ENCODE measurements at regions not wholly inside any gene's neighbourhood (a gene's known extent, or its start where the extent isn't known, plus 50 kb on each side); places are given as distances from the start of the nearest gene placed in this dataset.
"Not testable (repeated sequence)": the region's sequence is repeated elsewhere in the genome, so short reads cannot be mapped to it uniquely, and the experiment has no call there.

DNA sequence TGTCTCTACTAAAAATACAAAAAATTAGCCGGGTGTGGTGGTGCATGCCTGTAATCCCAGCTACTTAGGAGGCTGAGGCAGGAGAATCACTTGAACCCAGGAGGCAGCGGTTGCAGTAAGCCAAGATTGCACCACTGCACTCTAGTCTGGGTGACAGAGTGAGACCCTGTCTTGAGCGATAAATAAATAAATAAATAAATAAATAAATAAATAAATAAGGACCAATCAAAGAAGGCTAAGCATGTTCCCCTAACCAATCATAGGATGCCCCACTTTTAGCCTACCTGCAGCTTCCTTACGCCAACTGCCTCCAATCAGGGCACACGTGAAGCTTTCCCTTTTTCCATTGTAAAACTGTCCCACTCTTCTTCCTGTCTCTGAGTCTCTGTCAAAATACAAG lies 74.2 kb upstream of the ELAC2 start:
- DNase-seq (ENCODE audit: low spot score); H3K4me3 Mint-ChIP-seq (ENCODE audit: low read depth); H3K27ac Mint-ChIP-seq; H3K4me1 Mint-ChIP-seq (ENCODE audit: low read depth); intact Hi-C loops (cut with micrococcal nuclease); H3K9me3 Mint-ChIP-seq; H3K36me3 Mint-ChIP-seq (ENCODE audit: low read depth); H3K27me3 Mint-ChIP-seq (ENCODE audit: low read depth): not testable (repeated sequence)

DNA sequence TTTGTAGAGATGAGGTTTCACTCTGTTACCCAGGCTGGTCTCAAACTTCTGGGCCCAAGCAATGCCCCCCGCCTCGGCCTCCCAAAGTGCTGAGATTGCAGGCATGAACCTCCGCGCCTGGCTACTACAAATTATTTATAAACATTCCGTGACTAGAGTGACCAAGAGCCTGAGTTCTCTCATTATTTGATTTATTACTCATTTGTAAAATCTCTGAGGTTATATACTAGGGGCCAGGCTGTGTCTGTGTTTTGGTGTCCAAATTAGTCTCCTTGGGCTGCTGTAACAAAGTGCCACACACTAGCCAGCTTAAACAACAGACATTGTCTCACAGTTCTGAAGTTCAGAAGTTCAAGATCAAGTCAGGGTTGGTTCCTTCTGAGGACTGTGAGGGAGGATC lies 70.8 kb upstream of the ELAC2 start:
- no peaks in the 10 kb centered on the region for H3K4me1 Mint-ChIP-seq (ENCODE audit: low read depth)
- DNase-seq (ENCODE audit: low spot score) = no peak
- no peaks in the 10 kb centered on the region for H3K27me3 Mint-ChIP-seq (ENCODE audit: low read depth)
- H3K36me3 Mint-ChIP-seq (ENCODE audit: low read depth) = no peaks in the 10 kb centered on the region
- H3K4me3 Mint-ChIP-seq (ENCODE audit: low read depth) = no peak overlapping the region
- H3K27ac Mint-ChIP-seq = no peak overlapping the region
- H3K9me3 Mint-ChIP-seq = peaks cover 5% of the 10 kb centered on the region
- intact Hi-C loops (cut with micrococcal nuclease) = no loop called here

DNA sequence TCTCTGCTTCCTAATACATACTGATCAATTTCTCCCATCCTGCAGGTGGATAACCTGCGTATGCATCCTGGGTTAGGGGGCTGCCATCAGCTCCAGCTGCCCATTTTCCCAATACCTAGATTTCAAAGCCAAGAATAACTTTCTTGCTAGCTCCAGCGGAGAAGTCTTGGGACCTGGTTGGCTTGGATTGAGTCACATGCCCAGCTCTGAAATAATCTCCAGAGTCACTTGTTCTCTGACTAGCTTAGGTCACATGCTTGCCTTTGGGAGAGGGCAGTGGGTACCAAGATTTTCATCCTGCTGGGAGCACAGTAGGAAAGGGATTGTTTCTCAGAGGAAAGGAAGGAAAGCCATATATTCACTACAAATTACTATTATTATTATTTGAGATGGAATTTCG lies 70.0 kb upstream of the ELAC2 start:
- no peaks in the 10 kb centered on the region for H3K4me1 Mint-ChIP-seq (ENCODE audit: low read depth)
- no peaks in the 10 kb centered on the region for H3K27me3 Mint-ChIP-seq (ENCODE audit: low read depth)
- no peak overlapping the region for H3K4me3 Mint-ChIP-seq (ENCODE audit: low read depth)
- intact Hi-C loops (cut with micrococcal nuclease) = no loop called here
- DNase-seq (ENCODE audit: low spot score) = no peak
- H3K9me3 Mint-ChIP-seq = peaks cover 7% of the 10 kb centered on the region
- H3K36me3 Mint-ChIP-seq (ENCODE audit: low read depth) = no peaks in the 10 kb centered on the region
- no peak overlapping the region for H3K27ac Mint-ChIP-seq

DNA sequence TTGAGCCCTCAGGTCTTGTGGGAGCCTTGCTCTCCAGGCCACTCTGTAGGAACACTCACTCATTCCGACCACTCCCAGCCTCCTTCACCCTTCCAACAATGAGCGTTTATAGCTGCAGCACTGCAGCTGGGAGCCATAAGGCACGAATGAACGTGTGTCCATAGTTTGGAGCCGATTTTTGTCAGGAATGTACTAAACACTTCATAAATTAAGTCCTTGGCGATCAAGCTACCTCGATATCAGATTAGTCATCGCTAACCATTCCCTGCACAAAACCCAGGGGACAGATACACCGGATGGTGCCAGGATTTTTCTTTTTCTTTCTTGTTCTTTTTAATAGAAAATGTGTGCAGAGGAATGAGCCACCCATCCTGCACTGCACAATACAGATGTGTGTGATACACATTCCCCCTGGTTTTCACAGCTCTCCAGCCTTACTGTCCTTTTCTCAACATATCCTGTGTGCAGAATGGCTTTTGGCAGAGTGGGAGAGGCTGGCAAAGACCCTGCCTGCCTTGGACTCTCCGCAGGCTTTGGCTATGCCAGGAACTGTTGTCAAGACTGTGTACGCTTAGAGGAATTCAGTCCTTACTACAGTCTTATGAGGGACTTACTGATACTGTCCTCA lies 68.4 kb upstream of the ELAC2 start:
- no peak for DNase-seq (ENCODE audit: low spot score)
- Mint-ChIP-seq H3K27ac (no peak overlapping the region), H3K9me3 (peaks cover 10% of the 10 kb centered on the region), H3K27me3 (ENCODE audit: low read depth) (no peaks in the 10 kb centered on the region), H3K36me3 (ENCODE audit: low read depth) (no peaks in the 10 kb centered on the region), H3K4me1 (ENCODE audit: low read depth) (no peaks in the 10 kb centered on the region), H3K4me3 (ENCODE audit: low read depth) (no peak overlapping the region)
- intact Hi-C loops (cut with micrococcal nuclease) = no loop called here

DNA sequence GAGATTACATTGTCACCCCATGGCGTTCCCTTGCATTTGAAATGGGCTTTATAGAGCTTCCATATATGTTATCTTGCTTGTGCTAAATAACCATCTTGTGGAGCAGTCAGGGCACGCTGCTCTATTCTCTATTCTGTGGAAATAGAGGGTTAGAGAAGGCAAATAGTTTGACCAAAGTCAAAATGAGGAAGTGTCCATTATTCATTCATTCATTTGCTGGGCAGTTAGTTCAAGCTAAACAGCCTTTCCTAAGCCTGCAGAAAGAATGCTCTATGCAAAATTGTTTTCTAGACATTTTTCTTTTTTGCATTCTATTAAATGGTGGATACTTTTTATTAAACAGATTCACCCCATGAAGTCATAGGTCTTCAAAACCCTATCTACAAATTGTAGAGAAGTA lies 67.8 kb upstream of the ELAC2 start:
- Mint-ChIP-seq H3K9me3 (peaks cover 7% of the 10 kb centered on the region), H3K4me1 (ENCODE audit: low read depth) (no peaks in the 10 kb centered on the region), H3K27me3 (ENCODE audit: low read depth) (no peaks in the 10 kb centered on the region), H3K4me3 (ENCODE audit: low read depth) (no peak overlapping the region), H3K36me3 (ENCODE audit: low read depth) (no peaks in the 10 kb centered on the region), H3K27ac (no peak overlapping the region)
- DNase-seq (ENCODE audit: low spot score) = no peak
- intact Hi-C loops (cut with micrococcal nuclease) = no loop called here

DNA sequence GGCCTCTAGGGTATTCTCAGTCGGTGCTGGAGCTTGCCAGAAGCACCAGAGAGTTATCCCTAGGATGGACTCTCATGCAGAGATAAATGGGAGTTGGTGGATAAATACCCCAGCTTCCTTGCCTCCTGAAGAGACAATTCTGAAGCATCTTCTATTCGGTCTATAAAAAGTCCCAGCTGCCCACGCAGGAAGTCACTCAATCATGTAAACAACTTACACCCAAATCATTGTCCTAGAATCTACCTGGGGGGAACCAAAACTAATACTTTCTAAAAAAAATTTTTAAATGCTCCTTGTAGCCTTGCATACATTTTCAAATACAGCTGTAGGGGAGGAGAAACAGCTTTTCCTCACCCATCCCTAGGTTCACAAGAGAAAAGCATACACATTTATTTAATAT lies 66.6 kb upstream of the ELAC2 start:
- Mint-ChIP-seq H3K36me3 (ENCODE audit: low read depth) (no peaks in the 10 kb centered on the region), H3K27ac (no peak overlapping the region)

DNA sequence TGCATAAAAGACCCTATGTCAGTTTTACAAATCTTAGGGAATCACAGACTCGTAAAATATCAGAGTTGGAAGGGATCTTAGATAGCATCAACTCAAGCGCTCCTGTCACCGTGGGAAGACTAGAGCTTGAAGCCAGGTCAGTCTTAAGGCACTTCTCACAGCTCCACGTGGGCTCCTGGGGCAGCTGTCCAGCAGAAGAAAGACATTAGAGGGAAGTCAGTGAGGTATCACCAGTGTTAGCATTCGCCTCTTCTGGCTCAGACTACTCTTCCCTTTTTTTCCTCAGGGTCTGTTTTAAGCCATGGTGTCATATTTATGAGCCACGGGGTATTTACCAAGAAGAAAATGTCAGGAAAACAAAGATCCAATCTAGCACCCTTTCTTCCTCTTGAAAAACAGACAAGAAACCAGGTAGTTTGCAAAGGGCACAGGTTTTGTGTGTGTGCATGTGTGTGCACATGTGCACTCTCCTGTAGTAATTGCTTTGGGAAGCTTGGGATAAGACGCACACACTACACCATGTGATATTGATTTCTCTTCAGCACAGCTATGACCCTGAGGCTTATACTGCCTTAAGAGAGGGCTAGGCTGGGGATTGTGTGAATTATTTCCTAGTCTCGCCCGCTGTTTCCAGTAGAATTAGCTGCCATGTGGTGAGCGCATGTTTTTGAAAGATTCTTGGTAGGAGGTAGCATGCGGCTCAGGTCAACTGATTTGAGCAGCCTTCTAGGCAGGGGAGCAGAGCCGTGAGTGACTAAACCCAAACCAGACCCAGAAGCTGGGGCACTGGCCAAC lies 61.0 kb upstream of the ELAC2 start:
- H3K4me3 Mint-ChIP-seq (ENCODE audit: low read depth) = no peak overlapping the region
- peaks cover 9% of the 10 kb centered on the region for H3K9me3 Mint-ChIP-seq
- no peak for DNase-seq (ENCODE audit: low spot score)
- H3K4me1 Mint-ChIP-seq (ENCODE audit: low read depth) = no peaks in the 10 kb centered on the region
- H3K36me3 Mint-ChIP-seq (ENCODE audit: low read depth) = no peaks in the 10 kb centered on the region
- intact Hi-C loops (cut with micrococcal nuclease) = no loop called here
- no peaks in the 10 kb centered on the region for H3K27me3 Mint-ChIP-seq (ENCODE audit: low read depth)
- no peak overlapping the region for H3K27ac Mint-ChIP-seq

More for the DNA sequence above, 66.6 kb upstream of the ELAC2 start:
- peaks cover 9% of the 10 kb centered on the region for H3K9me3 Mint-ChIP-seq
- H3K4me3 Mint-ChIP-seq (ENCODE audit: low read depth) = no peak overlapping the region
- H3K27me3 Mint-ChIP-seq (ENCODE audit: low read depth) = no peaks in the 10 kb centered on the region
- intact Hi-C loops (cut with micrococcal nuclease) = no loop called here
- DNase-seq (ENCODE audit: low spot score) = no peak
- no peaks in the 10 kb centered on the region for H3K4me1 Mint-ChIP-seq (ENCODE audit: low read depth)

DNA sequence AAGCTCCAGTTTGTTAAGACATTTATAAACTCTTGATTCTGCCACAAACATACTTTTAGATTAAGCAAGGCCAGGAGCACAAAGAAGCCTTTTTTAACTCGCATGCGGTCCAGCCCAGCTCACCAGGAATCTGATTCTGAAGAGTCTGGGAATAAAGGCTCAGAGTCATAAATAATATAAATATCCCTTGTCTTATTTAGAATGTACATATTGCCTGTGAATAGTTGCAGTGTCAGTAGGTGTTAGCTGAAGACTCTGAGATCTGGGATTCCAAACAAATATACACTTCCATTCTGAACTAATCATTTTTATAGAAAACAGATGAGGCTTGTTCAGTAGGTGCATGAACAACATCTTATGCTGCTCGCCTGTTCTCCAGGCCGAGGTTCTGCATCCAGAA lies 59.1 kb upstream of the ELAC2 start:
- no peak for DNase-seq (ENCODE audit: low spot score)
- intact Hi-C loops (cut with micrococcal nuclease) = no loop called here
- no peaks in the 10 kb centered on the region for H3K4me1 Mint-ChIP-seq (ENCODE audit: low read depth)
- H3K27ac Mint-ChIP-seq = no peak overlapping the region
- H3K36me3 Mint-ChIP-seq (ENCODE audit: low read depth) = no peaks in the 10 kb centered on the region
- no peak overlapping the region for H3K4me3 Mint-ChIP-seq (ENCODE audit: low read depth)
- H3K9me3 Mint-ChIP-seq = peaks cover 3% of the 10 kb centered on the region
- no peaks in the 10 kb centered on the region for H3K27me3 Mint-ChIP-seq (ENCODE audit: low read depth)

DNA sequence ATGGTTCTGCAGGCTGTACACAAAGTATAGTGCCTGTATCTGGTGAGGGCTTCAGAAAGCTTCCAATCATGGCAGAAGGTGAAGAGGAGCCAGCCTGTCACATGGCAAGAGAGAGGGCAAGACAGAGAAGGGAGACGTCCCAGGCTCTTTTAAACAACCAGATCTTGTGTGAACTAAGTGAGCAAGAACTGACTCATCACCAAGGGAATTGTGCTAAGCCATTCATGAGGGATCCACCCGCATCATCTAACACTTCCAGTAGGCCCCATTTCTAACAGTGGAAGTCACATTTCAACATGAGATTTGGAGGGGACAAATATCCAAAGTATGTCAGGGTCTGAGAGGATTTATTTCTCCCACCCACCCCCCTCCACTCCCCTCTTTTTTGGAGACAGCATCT lies 56.2 kb upstream of the ELAC2 start:
- H3K27me3 Mint-ChIP-seq (ENCODE audit: low read depth) = no peaks in the 10 kb centered on the region
- intact Hi-C loops (cut with micrococcal nuclease) = no loop called here

DNA sequence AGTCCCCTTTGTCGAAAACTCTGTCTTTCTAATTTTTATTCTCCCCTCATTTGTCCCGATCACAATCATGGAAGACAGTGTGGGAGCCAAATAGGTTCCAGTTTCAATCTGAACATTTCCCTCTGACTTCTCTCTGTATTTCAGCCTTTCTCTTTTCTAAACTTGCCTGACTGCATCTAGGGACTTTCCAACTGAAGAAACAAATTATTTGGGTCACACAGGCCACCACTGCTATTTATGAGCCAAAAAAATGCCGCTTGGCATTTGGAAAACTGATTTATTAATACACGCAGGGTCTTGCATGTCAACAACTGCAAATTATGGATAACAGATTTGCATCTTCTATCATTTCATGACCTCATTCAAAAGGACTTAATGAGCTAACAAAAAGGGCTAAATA lies 55.2 kb upstream of the ELAC2 start:
- Mint-ChIP-seq H3K9me3 (peaks cover 5% of the 10 kb centered on the region), H3K27me3 (ENCODE audit: low read depth) (no peaks in the 10 kb centered on the region), H3K4me1 (ENCODE audit: low read depth) (no peaks in the 10 kb centered on the region), H3K4me3 (ENCODE audit: low read depth) (no peak overlapping the region), H3K27ac (no peak overlapping the region), H3K36me3 (ENCODE audit: low read depth) (no peaks in the 10 kb centered on the region)
- no peak for DNase-seq (ENCODE audit: low spot score)
- intact Hi-C loops (cut with micrococcal nuclease) = no loop called here

More for the DNA sequence above, 56.2 kb upstream of the ELAC2 start:
- no peak for DNase-seq (ENCODE audit: low spot score)
- H3K27ac Mint-ChIP-seq = no peak overlapping the region
- H3K4me1 Mint-ChIP-seq (ENCODE audit: low read depth) = no peaks in the 10 kb centered on the region
- no peaks in the 10 kb centered on the region for H3K36me3 Mint-ChIP-seq (ENCODE audit: low read depth)
- no peaks in the 10 kb centered on the region for H3K9me3 Mint-ChIP-seq
- H3K4me3 Mint-ChIP-seq (ENCODE audit: low read depth) = no peak overlapping the region

DNA sequence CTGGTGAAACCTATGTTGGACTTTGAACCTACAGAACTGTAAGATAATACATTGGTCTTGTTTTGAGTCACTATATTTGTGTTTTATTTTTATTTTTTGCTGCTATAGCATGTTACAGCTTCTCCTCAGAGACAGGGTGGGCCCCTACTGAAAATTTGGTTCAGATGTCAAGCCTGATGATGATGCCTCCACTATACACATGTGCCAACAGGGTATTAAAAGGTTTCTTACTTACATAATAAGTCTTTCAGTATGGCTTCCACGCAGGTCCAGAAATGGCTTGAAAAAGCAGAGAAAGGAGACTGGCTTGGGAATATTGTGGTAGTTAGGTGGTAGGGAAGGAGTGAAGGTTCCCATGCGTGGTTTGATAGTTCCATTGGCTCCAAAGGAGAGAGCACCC lies 52.9 kb upstream of the ELAC2 start:
- H3K36me3 Mint-ChIP-seq (ENCODE audit: low read depth) = no peaks in the 10 kb centered on the region
- no peak overlapping the region for H3K4me3 Mint-ChIP-seq (ENCODE audit: low read depth)
- no peak overlapping the region for H3K27ac Mint-ChIP-seq
- no peak for DNase-seq (ENCODE audit: low spot score)
- no peaks in the 10 kb centered on the region for H3K4me1 Mint-ChIP-seq (ENCODE audit: low read depth)
- intact Hi-C loops (cut with micrococcal nuclease) = no loop called here
- H3K27me3 Mint-ChIP-seq (ENCODE audit: low read depth) = no peaks in the 10 kb centered on the region
- peaks cover 5% of the 10 kb centered on the region for H3K9me3 Mint-ChIP-seq

DNA sequence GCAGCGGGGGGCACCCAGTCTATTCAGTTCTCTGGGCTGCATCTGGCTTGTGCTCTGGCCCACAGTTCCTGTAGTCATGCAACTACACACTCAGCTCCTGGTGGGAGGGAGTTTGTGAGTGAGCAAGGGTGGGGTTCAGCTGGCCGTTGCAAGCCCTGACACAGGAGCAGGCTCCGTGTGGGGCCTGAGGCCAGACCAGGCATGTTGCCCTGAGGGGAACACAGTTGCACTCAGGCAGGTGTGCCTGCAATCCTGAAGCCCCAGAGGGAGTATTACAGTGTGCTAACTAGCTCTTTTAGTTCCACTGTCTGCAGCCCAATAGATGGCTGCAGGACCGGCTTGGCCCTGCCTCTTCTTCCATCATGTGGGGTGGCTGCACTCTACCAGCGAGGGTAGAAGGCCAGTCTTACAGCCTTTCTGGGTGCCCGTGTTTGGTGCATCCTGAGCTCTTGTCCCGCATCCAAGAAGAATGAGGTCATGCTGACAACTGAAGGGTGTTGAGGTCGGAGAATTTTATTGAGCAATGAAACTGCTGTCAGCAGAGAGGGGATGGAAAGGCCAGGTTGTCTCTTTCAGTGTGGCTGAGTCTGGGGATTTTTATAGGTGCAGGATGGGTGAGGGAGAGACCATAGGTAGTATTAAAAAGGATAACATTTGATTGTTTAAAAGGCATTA lies 49.9 kb upstream of the ELAC2 start:
- peaks cover 5% of the 10 kb centered on the region for H3K9me3 Mint-ChIP-seq
- no peaks in the 10 kb centered on the region for H3K36me3 Mint-ChIP-seq (ENCODE audit: low read depth)
- no peak overlapping the region for H3K27ac Mint-ChIP-seq
- H3K27me3 Mint-ChIP-seq (ENCODE audit: low read depth) = no peaks in the 10 kb centered on the region
- DNase-seq (ENCODE audit: low spot score) = no peak
- no peak overlapping the region for H3K4me3 Mint-ChIP-seq (ENCODE audit: low read depth)
- H3K4me1 Mint-ChIP-seq (ENCODE audit: low read depth) = no peaks in the 10 kb centered on the region
- intact Hi-C loops (cut with micrococcal nuclease) = no loop called here

Measured in activated T-helper 2 cell treated with anti-CD3 and anti-CD28 coated beads, Interferon-gamma antibody, Interleukin-2, Interleukin-4, amounts not matched to agents 10 μg/mL and 5 μg/mL and 100 μg/mL, durations not matched to agents 14 hours and 24 hours and 36 hours (primary cell).